Heart right ventricle (tissue), 16 donors: ENCODE measurements at regions not wholly inside any gene's neighbourhood (a gene's known extent, or its start where the extent isn't known, plus 50 kb on each side); places are given as distances from the start of the nearest gene placed in this dataset.

Experiments
- ATAC-seq, 8 donors: fragments of 200-7000 bp; cut with Tn5 transposase; one replicate each; pipeline ENCODE4 v1.9.1; 2020; ENCODE audit warnings: mild to moderate bottlenecking in 8 of 8, moderate library complexity in 8 of 8, moderate number of reproducible peaks in 1 of 8
- DNase-seq, 2 donors: peaks; one replicate each; pipeline ENCODE4 v3.0.0-alpha.2; 2020
- H3K27ac ChIP-seq, 10 donors: fragments of 200-600 bp; sonication (generic) in 2 of 10; one replicate each; pipeline versions ENCODE4 v1.5.0 to v1.8.0; 2020 to 2022; ENCODE audit warnings: mild to moderate bottlenecking in 3 of 10
- H3K27me3 ChIP-seq, 7 donors: fragments of 200-600 bp; one replicate each; pipeline ENCODE4 v1.8.0; 2021 to 2022; ENCODE audit warnings: mild to moderate bottlenecking in 2 of 7
- H3K36me3 ChIP-seq, 9 donors: fragments of 200-600 bp; sonication (generic) in 1 of 9; one replicate each; pipeline versions ENCODE4 v1.5.0 to v1.8.0; 2020 to 2022; ENCODE audit warnings: mild to moderate bottlenecking in 2 of 9
- H3K4me1 ChIP-seq, 9 donors: fragments of 200-600 bp; sonication (generic) in 1 of 9; one replicate each; pipeline versions ENCODE4 v1.5.0 to v1.8.0; 2020 to 2022; ENCODE audit warnings: mild to moderate bottlenecking in 4 of 9
- H3K4me3 ChIP-seq, 10 donors: fragments of 200-600 bp; sonication (generic) in 2 of 10; one replicate each; pipeline versions ENCODE4 v1.5.0 to v1.8.0; 2020 to 2022; ENCODE audit warnings: mild to moderate bottlenecking in 7 of 10, moderate library complexity in 2 of 10
- H3K9me3 ChIP-seq, 11 donors: fragments of 200-600 bp in 10 of 11; sonication (generic) in 2 of 11; one replicate each; pipeline versions ENCODE4 v1.5.0 to v1.8.0; 2013 to 2022; ENCODE audit warnings: mild to moderate bottlenecking in 2 of 11, control low read depth in 1 of 11, moderate library complexity in 1 of 11
- CTCF ChIP-seq, 9 donors: fragments of 200-600 bp; sonication (generic) in 2 of 9; IDR thresholded peaks; one replicate each; pipeline versions ENCODE4 v1.5.0 to v1.8.0; 2021 to 2022; ENCODE audit warnings: antibody characterized with exemption in 9 of 9, mild to moderate bottlenecking in 5 of 9, moderate library complexity in 1 of 9
- WGBS, 2 donors: extraction: QIAGEN DNeasy Blood & Tissue Kit; methylation state at CpG; one replicate each; pipeline ENCODE4 v1.1.7; 2013; ENCODE audit warnings: inconsistent platforms in 1 of 2; 5-methylcytosine and 5-hydroxymethylcytosine counted together
- intact Hi-C, 10 donors: fragments of 100-400 bp; cut with DNase I; formaldehyde crosslinking; loops; one replicate each; pipeline versions ENCODE4 v1.11.1 to v1.14.2; 2022
- donor health status: Arrhythmogenic right ventricular cardiomyopathy.
- donor health status: ischemic (EF 13 %, LVEDD 7.1; RV severe dilation, severe dysfunction).
- donor health status: healthy with polysubstance abuse.
- donor health status: DM: no; HTN: yes; CAD: no.
- donor health status: DM: no; HTN: no; CAD: no.
- donor health status: ischemic (EF 25% LVEDD 6.9; RV normal size, moderate dysfunction).
- donor health status: ischemic (EF 25% LVEDD 5.7; RV mildly dilated, moderate dysfunction).
- donor health status: healthy.
- donor health status: DM: yes; HTN: yes; CAD: no.
- donor health status: Ischemic cardiomyopathy.
- donor health status: ischemic (EF 35%, LVEDD 5.7; RV mildly dilated, moderate dysfunction).
- donor health status: nonischemic (EF 11% LVEDD 7.7; RV severe dilation, severe dysfunction).
- donor health status: DM: yes; HTN: yes; CAD: no.
- donor health status: PGD.
- donor health status: ischemic (EF 29% LVEDD 5.4; RV normal size, mild dysfunction).
- donor health status: nonischemic (EF 23%, LVEDD 6.1; RV moderate dilation, normal function).

- Histone ChIP-seq H3K27me3 (no peaks in the 10 kb centered on the region), H3K27ac (no peak overlapping the region), H3K36me3 (no peaks in the 10 kb centered on the region), H3K4me3 (no peak overlapping the region), H3K4me1 (peaks cover 0 to 20% (median 10%) of the 10 kb centered on the region in 9 donors), H3K9me3 (no peaks in the 10 kb centered on the region)
- no peak for DNase-seq
- 85 to 86% methylated on average over 1 of the region's 1 CpG for WGBS, 2 donors
- TF ChIP-seq CTCF (IDR thresholded peaks at IDR 0.05) = peak in 8 of 9 donors; percentile 40 to 76 (median 65)
- intact Hi-C loops = loop anchor here in 9 of 10 donors (1.0 to 10.0 kb wide), 5 partner anchors 100 to 203 kb away; no protein-coding TSS in a partner anchor
- ATAC-seq = no peak
Measured at GRCh38 chr10:60444494-60445064, 54.9 kb upstream of the ANK3 start.

GRCh38 chr10:60443346-60443745, 53.7 kb upstream of the ANK3 start:
- Histone ChIP-seq H3K4me1 (peaks cover 0 to 20% (median 10%) of the 10 kb centered on the region in 9 donors), H3K27ac (no peak overlapping the region), H3K27me3 (no peaks in the 10 kb centered on the region), H3K9me3 (no peaks in the 10 kb centered on the region), H3K36me3 (no peaks in the 10 kb centered on the region), H3K4me3 (no peak overlapping the region)
- intact Hi-C loops = loop anchor here in 3 of 10 donors (2.0 to 10.0 kb wide), 3 partner anchors 101 to 203 kb away; no protein-coding TSS in a partner anchor
- ATAC-seq = no peak
- no peak for TF ChIP-seq CTCF (IDR thresholded peaks at IDR 0.05)
- DNase-seq = no peak
- 57 to 75% methylated on average over 3 of the region's 3 CpGs for WGBS, 2 donors

GRCh38 chr10:60441515-60441914, 51.8 kb upstream of the ANK3 start:
- ATAC-seq (no peak), DNase-seq (no peak)
- TF ChIP-seq CTCF (IDR thresholded peaks at IDR 0.05) = peak in 7 of 9 donors; percentile 11 to 42 (median 25)
- no peak overlapping the region for H3K27ac ChIP-seq
- H3K27me3 ChIP-seq = no peaks in the 10 kb centered on the region
- peaks cover 0 to 7% (median 3%) of the 10 kb centered on the region in 9 donors for H3K4me1 ChIP-seq
- no peaks in the 10 kb centered on the region for H3K36me3 ChIP-seq
- intact Hi-C loops = loop anchor here in 2 of 10 donors (10.0 kb wide), 2 partner anchors 103 to 173 kb away; no protein-coding TSS in a partner anchor
- WGBS, 2 donors = 63 to 64% methylated on average over 1 of the region's 1 CpG
- no peaks in the 10 kb centered on the region for H3K9me3 ChIP-seq
- no peak overlapping the region for H3K4me3 ChIP-seq

GRCh38 chr10:60439641-60440040, 50.0 kb upstream of the ANK3 start:
- WGBS, 2 donors = 93 to 97% methylated on average over 2 of the region's 2 CpGs
- Histone ChIP-seq H3K9me3 (no peaks in the 10 kb centered on the region), H3K4me1 (no peaks in the 10 kb centered on the region), H3K27me3 (no peaks in the 10 kb centered on the region), H3K36me3 (no peaks in the 10 kb centered on the region), H3K27ac (no peak overlapping the region), H3K4me3 (no peak overlapping the region)
- DNase-seq = no peak
- intact Hi-C loops = loop anchor here in 9 of 10 donors (5.0 to 10.0 kb wide), 9 partner anchors 105 to 815 kb away; no protein-coding TSS in a partner anchor
- TF ChIP-seq CTCF (IDR thresholded peaks at IDR 0.05) = no peak
- no peak for ATAC-seq
